Esophagus squamous epithelium (tissue), 5 donors: ENCODE measurements at regions not wholly inside any gene's neighbourhood (a gene's known extent, or its start where the extent isn't known, plus 50 kb on each side); places are given as distances from the start of the nearest gene placed in this dataset.
"Not testable (repeated sequence)": the region's sequence is repeated elsewhere in the genome, so short reads cannot be mapped to it uniquely, and the experiment has no call there.

Source experiments
- DNase-seq: peaks from one replicate; lab custom pipeline; 2025; lab: John Stamatoyannopoulos, UW
- H3K27ac ChIP-seq, 4 donors: fragments of 200-600 bp; sonication (generic); one replicate each; pipeline ENCODE4 v1.5.1; 2016 to 2019; ENCODE audit warnings: mild to moderate bottlenecking in 1 of 4
- H3K27me3 ChIP-seq, 4 donors: fragments of 200-600 bp; sonication (generic); 1 replicate in 3 of 4; 2 replicates in 1 of 4; pipeline versions ENCODE4 v1.5.1 to v1.6.0; 2017 to 2021; ENCODE audit warnings: antibody characterized with exemption in 1 of 4
- H3K36me3 ChIP-seq, 3 donors: fragments of 200-600 bp; sonication (generic); one replicate each; pipeline ENCODE4 v1.5.1; 2016 to 2019
- H3K4me1 ChIP-seq, 3 donors: fragments of 200-600 bp; sonication (generic); one replicate each; pipeline ENCODE4 v1.5.1; 2017 to 2019
- H3K4me3 ChIP-seq, 4 donors: fragments of 200-600 bp; sonication (generic); 1 replicate in 3 of 4; 2 replicates in 1 of 4; pipeline ENCODE4 v1.5.1; 2016 to 2019; ENCODE audit warnings: mild to moderate bottlenecking in 2 of 4, moderate library complexity in 1 of 4
- H3K9me3 ChIP-seq, 3 donors: fragments of 200-600 bp; sonication (generic); one replicate each; pipeline ENCODE4 v1.5.1; 2016 to 2019
- POLR2A ChIP-seq, 4 donors: fragments of 450-650 bp; IDR thresholded peaks; one replicate each; pipeline ENCODE4 v1.6.1; 2017; ENCODE audit warnings: antibody characterized with exemption in 4 of 4, mild to moderate bottlenecking in 4 of 4, moderate library complexity in 3 of 4
- WGBS, 2 donors: methylation state at CpG; one replicate each; pipeline ENCODE4 v1.1.5; 2018; 5-methylcytosine and 5-hydroxymethylcytosine counted together
- intact Hi-C: fragments of 100-400 bp; cut with DNase I; formaldehyde crosslinking; loops from one replicate; pipeline ENCODE4 v1.15.0; 2022
- TF ChIP-seq, protein P1 (sequence below), 6 experiments: fragments of 450-650 bp in 4 of 6; fragments of 200-600 bp in 2 of 6; sonication (generic) in 2 of 6; IDR thresholded peaks; one replicate each; pipeline ENCODE4 v1.5.1; 2016 to 2019; ENCODE audit warnings: antibody characterized with exemption in 6 of 6, mild to moderate bottlenecking in 4 of 6, moderate library complexity in 4 of 6
- donor health status: DM: yes; HTN: yes; CAD: no.

- no peak for TF ChIP-seq POLR2A (IDR thresholded peaks at IDR 0.05)
- TF ChIP-seq, protein P1, sequence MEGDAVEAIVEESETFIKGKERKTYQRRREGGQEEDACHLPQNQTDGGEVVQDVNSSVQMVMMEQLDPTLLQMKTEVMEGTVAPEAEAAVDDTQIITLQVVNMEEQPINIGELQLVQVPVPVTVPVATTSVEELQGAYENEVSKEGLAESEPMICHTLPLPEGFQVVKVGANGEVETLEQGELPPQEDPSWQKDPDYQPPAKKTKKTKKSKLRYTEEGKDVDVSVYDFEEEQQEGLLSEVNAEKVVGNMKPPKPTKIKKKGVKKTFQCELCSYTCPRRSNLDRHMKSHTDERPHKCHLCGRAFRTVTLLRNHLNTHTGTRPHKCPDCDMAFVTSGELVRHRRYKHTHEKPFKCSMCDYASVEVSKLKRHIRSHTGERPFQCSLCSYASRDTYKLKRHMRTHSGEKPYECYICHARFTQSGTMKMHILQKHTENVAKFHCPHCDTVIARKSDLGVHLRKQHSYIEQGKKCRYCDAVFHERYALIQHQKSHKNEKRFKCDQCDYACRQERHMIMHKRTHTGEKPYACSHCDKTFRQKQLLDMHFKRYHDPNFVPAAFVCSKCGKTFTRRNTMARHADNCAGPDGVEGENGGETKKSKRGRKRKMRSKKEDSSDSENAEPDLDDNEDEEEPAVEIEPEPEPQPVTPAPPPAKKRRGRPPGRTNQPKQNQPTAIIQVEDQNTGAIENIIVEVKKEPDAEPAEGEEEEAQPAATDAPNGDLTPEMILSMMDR (IDR thresholded peaks at IDR 0.05) = no peak
- Histone ChIP-seq H3K9me3 (no peaks in the 10 kb centered on the region), H3K4me3 (no peak overlapping the region), H3K27ac (no peak overlapping the region), H3K4me1 (peaks cover 0 to 29% (median 12%) of the 10 kb centered on the region in 3 donors), H3K27me3 (no peaks in the 10 kb centered on the region), H3K36me3 (no peaks in the 10 kb centered on the region)
- WGBS, 2 donors = 92 to 93% methylated on average over 7 of the region's 7 CpGs
- DNase-seq = no peak
- intact Hi-C loops = no loop called here
These were observed 72.4 kb upstream of the SLC22A23 start for GRCh38 chr6:3529232-3529631.

DNA sequence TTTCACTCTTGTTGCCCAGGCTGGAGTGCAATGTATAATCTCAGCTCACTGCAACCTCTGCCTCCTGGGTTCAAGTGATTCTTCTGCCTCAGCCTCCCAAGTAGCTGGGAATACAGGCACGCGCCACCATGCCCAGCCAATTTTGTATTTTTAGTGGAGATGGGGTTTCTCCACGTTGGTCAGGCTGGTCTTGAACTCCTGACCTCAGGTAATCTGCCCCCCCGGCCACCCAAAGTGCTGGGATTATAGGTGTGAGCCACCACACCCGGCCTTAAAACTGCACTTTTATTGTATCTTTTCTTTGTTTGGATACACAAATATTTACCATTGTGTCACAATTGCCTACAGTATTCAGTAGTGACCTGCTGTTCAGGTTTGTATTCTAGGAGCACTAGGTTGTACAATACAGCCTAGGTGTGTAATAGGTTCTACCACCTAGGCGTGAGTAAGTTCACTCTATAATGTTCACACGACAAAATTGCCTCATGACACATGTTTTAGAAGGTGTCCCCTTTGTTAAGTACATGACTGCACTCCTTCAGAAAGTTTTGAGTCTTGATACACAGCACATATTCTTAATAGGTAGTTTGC, 71.3 kb upstream of the SLC22A23 start:
- intact Hi-C loops, DNase-seq: not testable (repeated sequence)
- 66 to 80% methylated on average over 7 of the region's 7 CpGs for WGBS, 2 donors

DNA sequence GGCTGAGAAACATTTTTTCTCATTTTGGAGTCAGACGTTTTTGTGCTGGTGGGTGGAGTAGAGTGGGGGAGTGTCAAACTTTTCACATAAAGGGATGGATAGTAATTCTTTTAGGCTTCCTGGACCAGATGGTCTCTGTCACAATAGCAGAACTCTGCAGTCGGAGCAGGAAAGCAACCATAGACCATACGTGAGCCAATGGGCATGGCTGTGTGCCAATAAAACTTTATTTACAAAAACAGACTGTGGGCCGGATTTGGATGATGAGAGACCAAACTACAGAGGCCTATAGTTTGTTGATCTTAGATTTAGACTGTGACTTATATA, 70.8 kb upstream of the SLC22A23 start:
- H3K27me3 ChIP-seq = no peaks in the 10 kb centered on the region
- intact Hi-C loops = no loop called here
- no peak for DNase-seq
- no peaks in the 10 kb centered on the region for H3K9me3 ChIP-seq
- TF ChIP-seq, protein P1 (IDR thresholded peaks at IDR 0.05) = no peak
- TF ChIP-seq POLR2A (IDR thresholded peaks at IDR 0.05) = no peak
- H3K4me1 ChIP-seq = peaks cover 0 to 44% (median 22%) of the 10 kb centered on the region in 3 donors
- H3K36me3 ChIP-seq = no peaks in the 10 kb centered on the region
- 26 to 36% methylated on average over 4 of the region's 4 CpGs for WGBS, 2 donors
- no peak overlapping the region for H3K4me3 ChIP-seq
- H3K27ac ChIP-seq = peak overlapping the region in 2 of 4 donors; percentile 37 to 50

More for the DNA sequence above, 71.3 kb upstream of the SLC22A23 start:
- not testable (repeated sequence) for H3K27me3 ChIP-seq, H3K4me3 ChIP-seq, H3K9me3 ChIP-seq, H3K27ac ChIP-seq, H3K36me3 ChIP-seq
- H3K4me1 ChIP-seq = peaks cover 0 to 38% (median 18%) of the 10 kb centered on the region in 3 donors

DNA sequence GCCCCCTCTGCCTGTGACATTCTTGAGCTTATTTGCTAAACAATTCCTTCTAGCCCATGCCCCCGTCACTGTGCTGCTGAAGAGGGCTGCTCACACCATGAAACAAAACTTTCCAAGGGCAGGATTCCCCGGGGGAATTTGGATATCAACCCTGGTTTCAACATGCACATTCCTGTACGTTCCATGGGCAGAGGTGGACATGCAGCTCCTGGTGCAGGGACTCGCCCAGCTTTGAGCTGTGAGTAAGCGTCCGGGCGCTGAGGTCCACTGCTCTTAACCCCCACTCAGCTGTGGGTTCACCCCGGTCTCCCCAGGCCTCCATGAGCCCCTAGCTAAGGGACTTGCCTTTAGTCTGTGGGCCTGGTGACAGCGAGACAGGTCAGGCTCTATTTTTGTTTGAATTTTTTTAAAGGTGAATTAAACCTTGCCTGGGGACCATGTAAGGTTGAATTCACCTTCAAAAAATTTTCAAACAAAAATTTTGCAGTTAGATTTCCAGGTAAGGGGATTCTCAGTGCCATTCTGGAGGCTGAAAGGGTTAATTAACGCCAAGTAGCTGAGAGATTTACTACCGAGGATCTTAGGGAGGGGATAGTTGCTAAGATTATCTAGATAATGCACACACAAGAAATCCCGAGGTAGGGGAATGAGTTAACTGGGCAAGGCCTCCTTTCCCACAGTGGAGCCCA, 70.3 kb upstream of the SLC22A23 start:
- Histone ChIP-seq H3K9me3 (no peaks in the 10 kb centered on the region), H3K27ac (peak overlapping the region; percentile 15 to 50 (median 42)), H3K4me3 (no peak overlapping the region), H3K4me1 (peaks cover 0 to 46% (median 22%) of the 10 kb centered on the region in 3 donors), H3K27me3 (no peaks in the 10 kb centered on the region), H3K36me3 (no peaks in the 10 kb centered on the region)
- intact Hi-C loops = no loop called here
- WGBS, 2 donors = 26 to 36% methylated on average over 5 to 11 of the region's 12 CpGs
- TF ChIP-seq POLR2A (IDR thresholded peaks at IDR 0.05) = no peak
- TF ChIP-seq, protein P1 (IDR thresholded peaks at IDR 0.05) = no peak
- DNase-seq = no peak

DNA sequence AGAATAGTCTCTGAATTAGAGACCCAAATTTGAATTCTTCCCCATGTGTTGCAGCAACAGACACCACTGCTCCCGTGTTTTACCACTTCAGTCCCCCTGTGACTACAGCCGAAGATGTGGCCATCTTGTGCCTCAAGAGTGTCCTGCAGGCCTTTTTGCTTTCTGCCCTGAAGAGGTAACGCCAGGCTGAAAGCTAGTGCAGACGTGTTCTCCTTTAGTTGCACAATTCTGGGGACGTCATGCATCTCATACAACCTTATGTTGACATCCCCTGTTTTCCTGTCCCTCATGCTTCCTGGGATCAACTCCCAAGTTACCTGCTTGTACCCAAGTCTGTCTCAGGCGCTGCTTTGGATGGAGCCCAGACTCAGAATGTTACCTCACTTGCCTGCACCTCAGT, 69.1 kb upstream of the SLC22A23 start:
- no peak for DNase-seq
- Histone ChIP-seq H3K27ac (peak overlapping the region in 1 of 4 donors; percentile 37), H3K27me3 (no peaks in the 10 kb centered on the region), H3K4me3 (no peak overlapping the region), H3K4me1 (peaks cover 0 to 46% (median 22%) of the 10 kb centered on the region in 3 donors), H3K9me3 (no peaks in the 10 kb centered on the region), H3K36me3 (no peaks in the 10 kb centered on the region)
- WGBS, 2 donors = 8 to 32% methylated on average over 6 of the region's 6 CpGs
- intact Hi-C loops = no loop called here
- TF ChIP-seq, protein P1 (IDR thresholded peaks at IDR 0.05) = peak in 1 of 6 experiments; percentile 13
- TF ChIP-seq POLR2A (IDR thresholded peaks at IDR 0.05) = no peak
